H1 (cell line): ENCODE measurements at regions not wholly inside any gene's neighbourhood (a gene's known extent, or its start where the extent isn't known, plus 50 kb on each side); places are given as distances from the start of the nearest gene placed in this dataset.

ENCODE experiments used
- CTCF ChIA-PET: fragments of 300-600 bp; sonication (Branson Sonifier 250); formaldehyde crosslinking; loops from one replicate; lab custom pipeline; 2021; ENCODE audit not compliant: partially characterized antibody; lab: Charles Lee
- POLR2A ChIA-PET: fragments of 300-600 bp; sonication (Branson Sonifier 250); formaldehyde crosslinking; loops from one replicate; lab custom pipeline; 2021; ENCODE audit warnings: inconsistent platforms; ENCODE audit not compliant: partially characterized antibody; lab: Charles Lee
- DNase-seq, 2 experiments: peaks; one replicate each; pipeline versions ENCODE4 v3.0.0 to v3.0.0-alpha.2; 2010 to 2022; ENCODE audit warnings: low spot score in 2 of 2, low read depth in 1 of 2, mixed read lengths in 1 of 2
- FAIRE-seq: peaks from 2 replicates; lab custom pipeline; 2011; peaks lifted over from hg19 to GRCh38; lab: Jason Lieb, UNC
- H2AFZ ChIP-seq: 2 replicates; pipeline ENCODE4 v1.8.1; 2012; ENCODE audit warnings: low read length, inconsistent platforms
- H2AK5ac ChIP-seq: 2 replicates; pipeline ENCODE4 v1.6.1; 2013; ENCODE audit warnings: low read depth, low read length
- H2BK120ac ChIP-seq: replicated peaks from 2 replicates; pipeline ENCODE3; 2013; ENCODE audit warnings: low read depth, low read length, inconsistent platforms
- H2BK12ac ChIP-seq: 2 replicates; pipeline ENCODE4 v1.6.1; 2013; ENCODE audit warnings: low read depth, low read length
- H2BK15ac ChIP-seq: 2 replicates; pipeline ENCODE4 v1.6.1; 2013; ENCODE audit warnings: low read length
- H2BK20ac ChIP-seq: 2 replicates; pipeline ENCODE4 v1.6.1; 2013; ENCODE audit warnings: low read length
- H2BK5ac ChIP-seq: 2 replicates; pipeline ENCODE4 v1.6.1; 2013; ENCODE audit warnings: low read depth, low read length
- H3K14ac ChIP-seq: 2 replicates; pipeline ENCODE4 v1.6.1; 2013; ENCODE audit warnings: inconsistent platforms; ENCODE audit not compliant: insufficient read length
- H3K18ac ChIP-seq: 2 replicates; pipeline ENCODE4 v1.6.1; 2013; ENCODE audit warnings: low read length; ENCODE audit errors: extremely low read depth
- H3K23ac ChIP-seq: 2 replicates; pipeline ENCODE4 v1.6.1; 2013; ENCODE audit warnings: inconsistent platforms; ENCODE audit not compliant: insufficient read length
- H3K23me2 ChIP-seq: 2 replicates; pipeline ENCODE4 v1.6.1; 2013; ENCODE audit warnings: low read depth, low read length
- H3K27ac ChIP-seq: 2 replicates; pipeline ENCODE4 v1.6.1; 2011; ENCODE audit warnings: low read depth, low read length, inconsistent platforms
- H3K27me3 ChIP-seq, 4 experiments: replicated peaks in 1 of 4; 1 replicate in 1 of 4; 2 replicates in 3 of 4; pipeline versions ENCODE4 v1.6.1 to v1.8.1; 2011 to 2013; ENCODE audit warnings: low read length in 3 of 4, mild to moderate bottlenecking in 3 of 4, inconsistent platforms in 2 of 4, mixed read lengths in 2 of 4, moderate library complexity in 1 of 4; ENCODE audit not compliant: control insufficient read depth in 3 of 4, insufficient read depth in 3 of 4; ENCODE audit errors: extremely low read depth in 1 of 4
- H3K36me3 ChIP-seq, 4 experiments: 2 replicates each; pipeline versions ENCODE4 v1.6.1 to v1.8.1; 2011 to 2013; ENCODE audit warnings: mild to moderate bottlenecking in 4 of 4, low read length in 3 of 4, moderate library complexity in 2 of 4, control low read depth in 1 of 4, inconsistent platforms in 1 of 4; ENCODE audit not compliant: insufficient read depth in 4 of 4, control insufficient read depth in 2 of 4
- H3K4ac ChIP-seq: replicated peaks from 2 replicates; pipeline ENCODE3; 2013; ENCODE audit warnings: low read length, low read depth, mixed read lengths, inconsistent platforms; ENCODE audit not compliant: insufficient read length
- H3K4me1 ChIP-seq, 4 experiments: replicated peaks in 1 of 4; 1 replicate in 1 of 4; 2 replicates in 3 of 4; pipeline versions ENCODE4 v1.6.1 to v1.8.1; 2011 to 2013; ENCODE audit warnings: low read length in 3 of 4, inconsistent platforms in 2 of 4, mixed read lengths in 1 of 4; ENCODE audit not compliant: insufficient read depth in 4 of 4, control insufficient read depth in 3 of 4
- H3K4me2 ChIP-seq, 2 experiments: 2 replicates each; pipeline versions ENCODE4 v1.6.1 to v1.8.1; 2011 to 2013; ENCODE audit warnings: low read depth in 2 of 2, low read length in 2 of 2, control low read depth in 1 of 2, inconsistent platforms in 1 of 2, mild to moderate bottlenecking in 1 of 2; ENCODE audit not compliant: insufficient read depth in 1 of 2
- H3K4me3 ChIP-seq, 4 experiments: fragments of 200-600, 300-600 bp in 1 of 4; sonication (generic), shearing (Covaris generic), sonication (Bioruptor Twin) in 1 of 4; 2 replicates each; pipeline versions ENCODE4 v1.5.1 to v1.8.1; 2011 to 2016; ENCODE audit warnings: low read length in 4 of 4, low read depth in 3 of 4, control low read depth in 2 of 4, inconsistent platforms in 2 of 4, mild to moderate bottlenecking in 2 of 4, mixed read lengths in 1 of 4, moderate library complexity in 1 of 4; ENCODE audit not compliant: insufficient read depth in 2 of 4; ENCODE audit errors: extremely low read depth in 1 of 4
- H3K56ac ChIP-seq: replicated peaks from 2 replicates; pipeline ENCODE3; 2013; ENCODE audit warnings: low read depth, mild to moderate bottlenecking, mixed read lengths, low read length, inconsistent platforms; ENCODE audit not compliant: insufficient read length
- H3K79me1 ChIP-seq: 2 replicates; pipeline ENCODE4 v1.6.1; 2013; ENCODE audit warnings: low read depth, low read length, control low read depth
- H3K79me2 ChIP-seq, 2 experiments: 2 replicates each; pipeline versions ENCODE4 v1.6.1 to v1.8.1; 2012 to 2013; ENCODE audit warnings: low read length in 2 of 2, mild to moderate bottlenecking in 2 of 2, inconsistent platforms in 1 of 2; ENCODE audit not compliant: insufficient read depth in 2 of 2, control insufficient read depth in 1 of 2
- H3K9ac ChIP-seq, 4 experiments: replicated peaks in 1 of 4; 1 replicate in 1 of 4; 2 replicates in 3 of 4; pipeline versions ENCODE4 v1.6.1 to v1.8.1; 2011 to 2013; ENCODE audit warnings: low read depth in 3 of 4, low read length in 3 of 4, control low read depth in 2 of 4, mild to moderate bottlenecking in 2 of 4, moderate library complexity in 2 of 4, inconsistent platforms in 1 of 4; ENCODE audit errors: extremely low read depth in 1 of 4
- H3K9me3 ChIP-seq, 2 experiments: 2 replicates each; pipeline versions ENCODE4 v1.6.1 to v1.8.1; 2012 to 2013; ENCODE audit warnings: mild to moderate bottlenecking in 2 of 2, moderate library complexity in 2 of 2, control low read depth in 1 of 2, inconsistent platforms in 1 of 2, low read depth in 1 of 2, low read length in 1 of 2, mixed read lengths in 1 of 2; ENCODE audit not compliant: insufficient read depth in 2 of 2
- H4K20me1 ChIP-seq, 2 experiments: replicated peaks in 1 of 2; 2 replicates each; pipeline versions ENCODE3 to v1.8.1; 2011 to 2013; ENCODE audit warnings: inconsistent platforms in 2 of 2, low read length in 2 of 2, mild to moderate bottlenecking in 1 of 2; ENCODE audit not compliant: insufficient read depth in 2 of 2, control insufficient read depth in 1 of 2
- H4K5ac ChIP-seq: 2 replicates; pipeline ENCODE4 v1.6.1; 2013; ENCODE audit warnings: low read length, low read depth, mixed read lengths, inconsistent platforms; ENCODE audit not compliant: insufficient read length
- H4K8ac ChIP-seq: 2 replicates; pipeline ENCODE4 v1.8.0; 2013; ENCODE audit warnings: mild to moderate bottlenecking, moderate library complexity, low read length, inconsistent platforms; ENCODE audit not compliant: insufficient read depth; ENCODE audit errors: extremely low read depth
- H4K91ac ChIP-seq: replicated peaks from 2 replicates; pipeline ENCODE3; 2013; ENCODE audit warnings: low read length, mixed read lengths, inconsistent platforms; ENCODE audit not compliant: insufficient read length
- CBX8 ChIP-seq: fragments of 300-800, 300-1000 bp; sonication (generic); IDR thresholded peaks from 2 replicates; pipeline ENCODE4 v1.7.1; 2016; ENCODE audit warnings: low read depth, low read length, borderline replicate concordance
- CREB1 ChIP-seq: IDR thresholded peaks from 2 replicates; pipeline ENCODE4 v1.6.1; 2012; ENCODE audit warnings: inconsistent platforms
- HDAC6 ChIP-seq: IDR thresholded peaks from one replicate; pipeline ENCODE4 v1.7.1; 2012; ENCODE audit warnings: low read depth, mild to moderate bottlenecking, inconsistent platforms, low read length, moderate library complexity
- JUN ChIP-seq: IDR thresholded peaks from 2 replicates; pipeline ENCODE4 v1.6.1; 2011; ENCODE audit warnings: low read depth, mild to moderate bottlenecking, improper control_type of control experiment, low read length
- JUND ChIP-seq: IDR thresholded peaks from 2 replicates; pipeline ENCODE4 v1.6.1; 2011; ENCODE audit warnings: mild to moderate bottlenecking, improper control_type of control experiment, low read length
- KDM4A ChIP-seq: IDR thresholded peaks from one replicate; pipeline ENCODE4 v1.7.1; 2012; ENCODE audit warnings: low read depth, mild to moderate bottlenecking, moderate library complexity, low read length, inconsistent platforms; ENCODE audit not compliant: severe bottlenecking
- KDM5A ChIP-seq: fragments of 200-600 bp; IDR thresholded peaks from 2 replicates; pipeline ENCODE4 v1.7.1; 2012; ENCODE audit warnings: mild to moderate bottlenecking, low read length, inconsistent platforms, mixed read lengths
- NRF1 ChIP-seq: IDR thresholded peaks from 2 replicates; pipeline ENCODE4 v1.6.1; 2011; ENCODE audit warnings: mild to moderate bottlenecking, low read depth, low read length, improper control_type of control experiment
- POU5F1 ChIP-seq: IDR thresholded peaks from 2 replicates; pipeline ENCODE4 v1.6.1; 2011; ENCODE audit warnings: low read depth, mild to moderate bottlenecking, low read length, moderate library complexity
- RBBP5 ChIP-seq: IDR thresholded peaks from 2 replicates; pipeline ENCODE4 v1.7.1; 2012; ENCODE audit warnings: low read depth, mild to moderate bottlenecking, inconsistent platforms, low read length, moderate library complexity, borderline replicate concordance
- RFX5 ChIP-seq: IDR thresholded peaks from 2 replicates; pipeline ENCODE4 v1.6.1; 2011; ENCODE audit warnings: low read depth, low read length, improper control_type of control experiment, borderline replicate concordance
- SIN3A ChIP-seq, 2 experiments: IDR thresholded peaks in 1 of 2; conservative IDR thresholded peaks in 1 of 2; 2 replicates each; pipeline ENCODE4 v1.6.1; 2011 to 2012; ENCODE audit warnings: low read length in 2 of 2, improper control_type of control experiment in 1 of 2, low read depth in 1 of 2, mild to moderate bottlenecking in 1 of 2
- SIX5 ChIP-seq: IDR thresholded peaks from 2 replicates; pipeline ENCODE4 v1.6.1; 2011; ENCODE audit warnings: mild to moderate bottlenecking, low read depth, low read length
- SP1 ChIP-seq: IDR thresholded peaks from 2 replicates; pipeline ENCODE4 v1.6.1; 2011; ENCODE audit warnings: low read depth, low read length
- SP4 ChIP-seq: IDR thresholded peaks from 2 replicates; pipeline ENCODE4 v1.6.1; 2012; ENCODE audit warnings: low read length, inconsistent platforms
- SUZ12 ChIP-seq: fragments of 200-600 bp; sonication (generic); IDR thresholded peaks from 2 replicates; pipeline ENCODE4 v1.6.1; 2012; ENCODE audit warnings: mild to moderate bottlenecking, inconsistent platforms, low read length, moderate library complexity, mixed read lengths
- TEAD4 ChIP-seq: IDR thresholded peaks from 2 replicates; pipeline ENCODE4 v1.6.1; 2012; ENCODE audit warnings: low read depth, low read length, inconsistent platforms, mixed read lengths
- WGBS, 2 experiments: shearing (Covaris generic) in 1 of 2; methylation state at CpG; one replicate each; pipeline versions ENCODE4 v1.1.6 to v1.1.7; 2013 to 2015; ENCODE audit warnings: low lambda C conversion rate in 2 of 2, mixed read lengths in 2 of 2, inconsistent platforms in 1 of 2, low coverage in 1 of 2, missing lambda C conversion rate in 1 of 2; ENCODE audit not compliant: insufficient replicate concordance in 2 of 2, insufficient coverage in 1 of 2, insufficient read length in 1 of 2; ENCODE audit errors: extremely low coverage in 1 of 2, missing lambda C conversion rate in 1 of 2; 5-methylcytosine and 5-hydroxymethylcytosine counted together

DNA sequence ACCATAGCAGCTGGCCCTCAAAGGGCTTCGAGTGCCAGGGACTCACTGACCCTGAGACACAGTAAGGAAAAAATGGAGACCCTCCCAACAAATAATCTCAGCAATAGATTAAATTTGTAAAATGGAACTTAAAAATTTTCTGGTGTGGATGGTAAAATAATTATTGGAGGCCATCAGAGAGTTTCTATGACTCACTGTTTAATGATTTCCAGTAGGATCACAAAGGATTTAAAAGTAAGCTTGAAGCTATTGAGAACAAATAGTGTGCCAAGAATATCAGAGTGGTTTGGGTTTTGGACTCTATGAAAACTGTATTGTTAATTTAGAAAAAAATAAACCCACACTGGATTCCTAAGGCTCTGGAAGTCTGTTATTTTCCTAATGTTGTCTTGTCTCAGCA, 115.2 kb upstream of the AKIRIN2 start:
- Histone ChIP-seq H3K23me2 (no peaks in the 10 kb centered on the region; the same call in 1 of the 2 replicates), H3K4ac (no peak overlapping the region), H2BK15ac (no peak overlapping the region), H4K8ac (no peak overlapping the region), H3K14ac (no peak overlapping the region), H2BK120ac (no peak overlapping the region), H4K20me1 (no peaks in the 10 kb centered on the region), H3K4me3 (no peak overlapping the region), H3K79me2 (no peaks in the 10 kb centered on the region), H3K27ac (no peak overlapping the region), H3K9me3 (no peaks in the 10 kb centered on the region), H2AK5ac (no peak overlapping the region), H3K79me1 (no peaks in the 10 kb centered on the region), H3K9ac (no peak overlapping the region), H2AFZ (no peak overlapping the region), H3K4me1 (no peaks in the 10 kb centered on the region), H3K27me3 (no peaks in the 10 kb centered on the region), H2BK12ac (no peak overlapping the region), H4K5ac (no peak overlapping the region), H2BK5ac (no peak overlapping the region), H3K23ac (no peak overlapping the region), H3K18ac (no peak overlapping the region), H3K36me3 (no peaks in the 10 kb centered on the region), H4K91ac (no peak overlapping the region), H2BK20ac (no peak overlapping the region), H3K56ac (no peak overlapping the region), H3K4me2 (no peak overlapping the region)
- FAIRE-seq = no peak
- ChIA-PET CTCF (interaction anchor here (1.0 to 1.8 kb wide), 2 partner anchors 14 to 18 kb away, joined by 3 to 6 read pairs; no protein-coding TSS in a partner anchor), POLR2A (no interaction called here)
- no peak for DNase-seq
- 100% methylated on average over 1 of the region's 1 CpG; no CpG with 5 or more reads in 1 of the 2 experiments for WGBS, 2 experiments
- TF ChIP-seq TEAD4 (no peak), KDM5A (no peak), RFX5 (no peak), POU5F1 (no peak), SP4 (no peak), JUND (no peak), CREB1 (no peak), SP1 (no peak), SIX5 (no peak), RBBP5 (no peak), SUZ12 (no peak), SIN3A (conservative IDR thresholded peaks at IDR 0.05 in 1 of 2, IDR thresholded peaks at IDR 0.05 in 1 of 2; ENCODE audit: low read depth in 1 of 2, low read length in 2 of 2) (no peak), KDM4A (no peak), CBX8 (no peak), NRF1 (no peak), HDAC6 (no peak), JUN (no peak)
